Upper lobe of left lung (tissue), 4 donors: ENCODE measurements at regions not wholly inside any gene's neighbourhood (a gene's known extent, or its start where the extent isn't known, plus 50 kb on each side); places are given as distances from the start of the nearest gene placed in this dataset.

Experiments used
- POLR2A ChIP-seq, 4 donors: fragments of 450-650 bp; IDR thresholded peaks; one replicate each; pipeline ENCODE4 v1.5.1; 2016 to 2017; ENCODE audit warnings: antibody characterized with exemption in 4 of 4, mild to moderate bottlenecking in 2 of 4
- POLR2AphosphoS5 ChIP-seq, 2 donors: sonication (generic); formaldehyde crosslinking; IDR thresholded peaks; one replicate each; pipeline ENCODE4 v1.5.1; 2017; ENCODE audit warnings: antibody characterized with exemption in 2 of 2
- TF ChIP-seq, protein P1 (sequence below), 6 experiments: fragments of 450-650 bp in 4 of 6; fragments of 200-600 bp in 2 of 6; sonication (generic) in 2 of 6; IDR thresholded peaks; one replicate each; pipeline ENCODE4 v1.5.1; 2016 to 2019; ENCODE audit warnings: antibody characterized with exemption in 6 of 6

DNA sequence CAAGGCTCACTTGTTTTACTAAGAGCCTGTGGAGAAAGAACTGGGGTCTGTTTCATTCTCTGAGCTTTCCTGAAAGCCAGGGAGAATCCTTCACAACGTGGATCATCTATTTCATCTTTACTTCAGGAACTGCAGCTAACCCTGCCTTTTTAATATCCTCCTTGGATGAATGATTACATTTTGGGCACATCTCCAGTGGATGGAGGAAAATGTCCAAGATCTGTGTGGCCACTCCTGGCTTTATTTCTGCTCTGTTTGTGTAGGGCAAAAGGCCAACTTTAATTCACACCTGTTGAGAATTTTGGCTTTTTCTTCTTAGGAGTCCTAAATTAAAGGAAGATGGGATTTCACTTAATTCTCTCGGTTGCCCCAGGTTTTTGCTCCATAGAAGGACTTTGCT, 69.5 kb upstream of the CACNA1E start:
- TF ChIP-seq, protein P1, sequence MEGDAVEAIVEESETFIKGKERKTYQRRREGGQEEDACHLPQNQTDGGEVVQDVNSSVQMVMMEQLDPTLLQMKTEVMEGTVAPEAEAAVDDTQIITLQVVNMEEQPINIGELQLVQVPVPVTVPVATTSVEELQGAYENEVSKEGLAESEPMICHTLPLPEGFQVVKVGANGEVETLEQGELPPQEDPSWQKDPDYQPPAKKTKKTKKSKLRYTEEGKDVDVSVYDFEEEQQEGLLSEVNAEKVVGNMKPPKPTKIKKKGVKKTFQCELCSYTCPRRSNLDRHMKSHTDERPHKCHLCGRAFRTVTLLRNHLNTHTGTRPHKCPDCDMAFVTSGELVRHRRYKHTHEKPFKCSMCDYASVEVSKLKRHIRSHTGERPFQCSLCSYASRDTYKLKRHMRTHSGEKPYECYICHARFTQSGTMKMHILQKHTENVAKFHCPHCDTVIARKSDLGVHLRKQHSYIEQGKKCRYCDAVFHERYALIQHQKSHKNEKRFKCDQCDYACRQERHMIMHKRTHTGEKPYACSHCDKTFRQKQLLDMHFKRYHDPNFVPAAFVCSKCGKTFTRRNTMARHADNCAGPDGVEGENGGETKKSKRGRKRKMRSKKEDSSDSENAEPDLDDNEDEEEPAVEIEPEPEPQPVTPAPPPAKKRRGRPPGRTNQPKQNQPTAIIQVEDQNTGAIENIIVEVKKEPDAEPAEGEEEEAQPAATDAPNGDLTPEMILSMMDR (IDR thresholded peaks at IDR 0.05) = no peak
- TF ChIP-seq POLR2A (IDR thresholded peaks at IDR 0.05) (no peak), POLR2AphosphoS5 (IDR thresholded peaks at IDR 0.05) (no peak)
